K562 (cell line): ENCODE measurements at regions not wholly inside any gene's neighbourhood (a gene's known extent, or its start where the extent isn't known, plus 50 kb on each side); places are given as distances from the start of the nearest gene placed in this dataset.

Source experiments
- ATAC-seq: fragments of 200-7000 bp; cut with Tn5 transposase; 3 replicates; pipeline ENCODE4 v1.9.1; 2020; ENCODE audit warnings: moderate library complexity
- BruUV-seq: library from RNA; stranded (reverse); fragments of 400-500 nt; replicated peaks from 2 replicates; lab custom pipeline; 2021; lab: Mats Ljungman, UMichigan
- CTCF ChIA-PET: fragments of 300-600 bp; formaldehyde crosslinking; extraction: SDS; loops from one replicate; lab custom pipeline; 2021; ENCODE audit warnings: low intra/inter-chr PET ratio; lab: Yijun Ruan, JAX
- POLR2A ChIA-PET: fragments of 300-600, 350-650 bp; sonication (Branson Sonifier 250); formaldehyde crosslinking; extraction: SDS; loops from one replicate; lab custom pipeline; 2021; ENCODE audit warnings: antibody characterized with exemption, inconsistent platforms; lab: Yijun Ruan, JAX
- DNase-seq, 4 experiments: peaks; one replicate each; pipeline versions ENCODE4 v3.0.0 to v3.0.0-alpha.2; 2011 to 2018; ENCODE audit warnings: low spot score in 3 of 4, mixed read lengths in 3 of 4; ENCODE audit errors: extremely low read depth in 1 of 4
- FAIRE-seq: peaks from 2 replicates; lab custom pipeline; 2011; peaks lifted over from hg19 to GRCh38; lab: Jason Lieb, UNC
- H2AFZ ChIP-seq: 2 replicates; pipeline ENCODE4 v1.6.0; 2011; ENCODE audit warnings: low read depth, low read length, control low read depth, inconsistent platforms
- H3K27ac ChIP-seq: fragments of 200-600 bp; 3 replicates; pipeline ENCODE4 v1.8.0; 2011; ENCODE audit warnings: low read depth, mild to moderate bottlenecking, control low read depth, inconsistent platforms, low read length, moderate library complexity, mixed read lengths; ENCODE audit errors: extremely low read depth
- H3K27me3 ChIP-seq, 2 experiments: fragments of 300-600 bp in 1 of 2; 2 replicates in 1 of 2; 3 replicates in 1 of 2; pipeline versions ENCODE4 v1.6.0 to v1.8.0; 2011; ENCODE audit warnings: inconsistent platforms in 2 of 2, low read length in 2 of 2, mild to moderate bottlenecking in 1 of 2, mixed read lengths in 1 of 2, moderate library complexity in 1 of 2; ENCODE audit not compliant: control insufficient read depth in 2 of 2, insufficient read depth in 2 of 2
- H3K36me3 ChIP-seq: fragments of 300-600 bp; 3 replicates; pipeline ENCODE4 v1.8.0; 2011; ENCODE audit warnings: mild to moderate bottlenecking, low read length, inconsistent platforms; ENCODE audit not compliant: control insufficient read depth, insufficient read depth
- H3K4me1 ChIP-seq, 2 experiments: fragments of 200-600 bp in 1 of 2; replicated peaks in 1 of 2; 2 replicates in 1 of 2; 3 replicates in 1 of 2; pipeline versions ENCODE4 v1.5.1 to v1.8.0; 2011; ENCODE audit warnings: inconsistent platforms in 2 of 2, low read length in 2 of 2, mild to moderate bottlenecking in 1 of 2, mixed read lengths in 1 of 2, moderate library complexity in 1 of 2; ENCODE audit not compliant: control insufficient read depth in 2 of 2, insufficient read depth in 2 of 2
- H3K4me2 ChIP-seq: 2 replicates; pipeline ENCODE4 v1.6.1; 2011; ENCODE audit warnings: low read length, control low read depth, inconsistent platforms, mixed read lengths; ENCODE audit not compliant: insufficient read depth
- H3K4me3 ChIP-seq: fragments of 200-600 bp; sonication (generic), shearing (Covaris generic); 2 replicates; pipeline ENCODE4 v1.5.1; 2016; ENCODE audit warnings: control low read depth, inconsistent platforms
- H3K79me2 ChIP-seq: fragments of 200-600 bp; 3 replicates; pipeline ENCODE4 v1.8.0; 2011; ENCODE audit warnings: low read length, inconsistent platforms; ENCODE audit not compliant: control insufficient read depth, insufficient read depth
- H3K9ac ChIP-seq, 2 experiments: 2 replicates each; pipeline versions ENCODE4 v1.6.0 to v1.6.1; 2011; ENCODE audit warnings: low read depth in 2 of 2, low read length in 2 of 2, control low read depth in 1 of 2, inconsistent platforms in 1 of 2, mild to moderate bottlenecking in 1 of 2, mixed read lengths in 1 of 2; ENCODE audit not compliant: insufficient read depth in 1 of 2
- H3K9me1 ChIP-seq: one replicate; pipeline ENCODE4 v1.6.0; 2011; ENCODE audit warnings: inconsistent platforms, mild to moderate bottlenecking, low read length, moderate library complexity; ENCODE audit not compliant: control insufficient read depth, insufficient read depth
- H3K9me3 ChIP-seq: replicated peaks from 2 replicates; pipeline ENCODE4 v1.5.1; 2011; ENCODE audit warnings: low read depth, low read length, inconsistent platforms; ENCODE audit not compliant: control insufficient read depth, insufficient read depth
- H4K20me1 ChIP-seq: replicated peaks from 2 replicates; pipeline ENCODE4 v1.6.1; 2011; ENCODE audit warnings: low read length, inconsistent platforms, mixed read lengths; ENCODE audit not compliant: control insufficient read depth, insufficient read depth
- BRD4 ChIP-seq: fragments of 200-600 bp; sonication (generic); IDR thresholded peaks from 2 replicates; pipeline ENCODE4 v1.6.1; 2017; ENCODE audit warnings: inconsistent platforms
- MCM5 ChIP-seq: fragments of 450-650 bp; IDR thresholded peaks from 2 replicates; pipeline ENCODE4 v1.6.1; 2016; ENCODE audit warnings: low read depth
- NEUROD1 ChIP-seq: fragments of 150-350 bp; IDR thresholded peaks from 2 replicates; pipeline ENCODE4 v1.6.1; 2014; ENCODE audit warnings: borderline replicate concordance, low read length, low read depth; ENCODE audit not compliant: partially characterized antibody
- NFYB ChIP-seq: IDR thresholded peaks from 2 replicates; pipeline ENCODE4 v1.6.1; 2011; ENCODE audit warnings: mild to moderate bottlenecking, moderate library complexity; ENCODE audit not compliant: insufficient read length; ENCODE audit errors: extremely low read depth
- NR1H2 ChIP-seq: sonication (generic); formaldehyde crosslinking; IDR thresholded peaks from 2 replicates; pipeline ENCODE4 v1.4.0; 2020; ENCODE audit warnings: mild to moderate bottlenecking, missing genetic modification reagents
- OTX1 ChIP-seq: fragments of 450-650 bp; formaldehyde crosslinking; IDR thresholded peaks from 2 replicates; pipeline ENCODE4 v1.4.0; 2022; ENCODE audit warnings: mild to moderate bottlenecking
- PCBP2 ChIP-seq: fragments of 200-400 bp; formaldehyde crosslinking; IDR thresholded peaks from 2 replicates; pipeline ENCODE4 v1.6.1; 2018; ENCODE audit warnings: low read length, low read depth, mild to moderate bottlenecking, moderate library complexity; ENCODE audit not compliant: poor library complexity, severe bottlenecking
- POLR2G ChIP-seq: fragments of 200-400 bp; formaldehyde crosslinking; IDR thresholded peaks from 2 replicates; pipeline ENCODE4 v1.6.1; 2017; ENCODE audit warnings: low read depth, mild to moderate bottlenecking, antibody characterized with exemption, low read length, moderate library complexity
- SMARCA4 ChIP-seq: fragments of 450-650 bp; IDR thresholded peaks from 2 replicates; pipeline ENCODE4 v1.6.1; 2016
- ZNF184 ChIP-seq: sonication (generic); formaldehyde crosslinking; IDR thresholded peaks from 2 replicates; pipeline ENCODE4 v1.5.0; 2020; ENCODE audit warnings: missing genetic modification reagents
- WGBS: fragments of 100-300 bp; shearing (Covaris generic); methylation state at CpG from one replicate; pipeline ENCODE4 v1.1.6; 2016; ENCODE audit warnings: low coverage, mixed read lengths; ENCODE audit not compliant: insufficient coverage; ENCODE audit errors: missing lambda C conversion rate; 5-methylcytosine and 5-hydroxymethylcytosine counted together
- in situ Hi-C: fragments of 300-500 bp; cut with MboI; formaldehyde crosslinking; loops from 4 replicates; pipeline ENCODE4 v1.15.0; 2018; ENCODE audit warnings: inconsistent platforms, mixed read lengths
- intact Hi-C: fragments of 100-400 bp; cut with micrococcal nuclease; formaldehyde crosslinking; loops from 2 replicates; pipeline ENCODE4 v1.14.2; 2022
- TF ChIP-seq, protein P1 (sequence below): fragments of 250-450 bp; sonication (Bioruptor Pico); IDR thresholded peaks from 2 replicates; pipeline ENCODE4 v1.5.0; 2021

DNA sequence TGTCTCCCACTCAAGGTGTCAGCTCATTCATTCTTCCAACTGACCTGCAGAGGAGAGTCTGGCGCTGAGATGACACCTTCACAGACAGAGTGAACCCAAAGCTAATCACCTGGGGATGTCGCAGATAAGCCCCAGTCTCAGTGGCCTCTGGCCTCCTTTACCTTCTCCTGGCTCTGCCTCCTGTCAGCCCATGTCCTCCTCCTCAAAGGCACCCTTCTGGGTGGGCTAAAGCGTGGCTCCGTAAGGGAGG lies 194.1 kb downstream of the MIB1 start:
- Histone ChIP-seq H3K36me3 (no peaks in the 10 kb centered on the region), H3K4me1 (no peaks in the 10 kb centered on the region)
- POLR2A ChIA-PET: no interaction called here
- in situ Hi-C loops: no loop called here
- CTCF ChIA-PET: no interaction called here
- BruUV-seq: no TSS peak
- TF ChIP-seq POLR2G (no peak), BRD4 (no peak), NEUROD1 (no peak), SMARCA4 (no peak), NR1H2 (CRISPR knock-in tag) (no peak), NFYB (no peak), MCM5 (no peak), PCBP2 (no peak), OTX1 (CRISPR knock-in tag) (no peak), ZNF184 (CRISPR knock-in tag) (no peak)
- TF ChIP-seq, protein P1, sequence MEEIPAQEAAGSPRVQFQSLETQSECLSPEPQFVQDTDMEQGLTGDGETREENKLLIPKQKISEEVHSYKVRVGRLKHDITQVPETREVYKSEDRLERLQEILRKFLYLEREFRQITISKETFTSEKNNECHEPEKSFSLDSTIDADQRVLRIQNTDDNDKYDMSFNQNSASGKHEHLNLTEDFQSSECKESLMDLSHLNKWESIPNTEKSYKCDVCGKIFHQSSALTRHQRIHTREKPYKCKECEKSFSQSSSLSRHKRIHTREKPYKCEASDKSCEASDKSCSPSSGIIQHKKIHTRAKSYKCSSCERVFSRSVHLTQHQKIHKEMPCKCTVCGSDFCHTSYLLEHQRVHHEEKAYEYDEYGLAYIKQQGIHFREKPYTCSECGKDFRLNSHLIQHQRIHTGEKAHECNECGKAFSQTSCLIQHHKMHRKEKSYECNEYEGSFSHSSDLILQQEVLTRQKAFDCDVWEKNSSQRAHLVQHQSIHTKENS: no peak
- TF ChIP-seq, all 486 proteins: peak for 0
- 0% methylated on average over 4 of the region's 4 CpGs for WGBS
- H3K4me2 ChIP-seq: no peak overlapping the region
- H3K27me3 ChIP-seq: peaks cover 10 to 30% of the 10 kb centered on the region in 2 experiments; a peak in 3 of 5 replicates
- no peak for DNase-seq
- no peaks in the 10 kb centered on the region for H3K9me1 ChIP-seq
- no peak overlapping the region for H3K9ac ChIP-seq
- intact Hi-C loops: no loop called here
- FAIRE-seq: no peak
- no peaks in the 10 kb centered on the region for H3K79me2 ChIP-seq
- H3K4me3 ChIP-seq: no peak overlapping the region
- H3K27ac ChIP-seq: no peak overlapping the region
- no peak overlapping the region for H2AFZ ChIP-seq
- no peaks in the 10 kb centered on the region for H4K20me1 ChIP-seq
- ATAC-seq: no peak
- no peaks in the 10 kb centered on the region for H3K9me3 ChIP-seq
